HFFc6 (cell line): ENCODE measurements at regions not wholly inside any gene's neighbourhood (a gene's known extent, or its start where the extent isn't known, plus 50 kb on each side); places are given as distances from the start of the nearest gene placed in this dataset.

ENCODE experiments used
- DNase-seq: peaks from one replicate; pipeline ENCODE4 v3.0.0-alpha.2; 2018
- H3K27ac Mint-ChIP-seq: 2 replicates; pipeline ENCODE4 v1.8.0; 2020; ENCODE audit warnings: mild to moderate bottlenecking, mixed read lengths
- H3K27me3 Mint-ChIP-seq: 2 replicates; pipeline ENCODE4 v1.8.0; 2021; ENCODE audit warnings: mild to moderate bottlenecking, moderate library complexity, mixed read lengths; ENCODE audit not compliant: insufficient read depth
- H3K36me3 Mint-ChIP-seq: 2 replicates; pipeline ENCODE4 v1.8.0; 2021; ENCODE audit warnings: low read depth, mixed read lengths
- H3K4me1 Mint-ChIP-seq: 2 replicates; pipeline ENCODE4 v1.8.0; 2020; ENCODE audit warnings: low read depth, mixed read lengths
- H3K4me3 Mint-ChIP-seq: 2 replicates; pipeline ENCODE4 v1.8.0; 2020; ENCODE audit warnings: mild to moderate bottlenecking, moderate library complexity, mixed read lengths
- H3K9me3 Mint-ChIP-seq: 2 replicates; pipeline ENCODE4 v1.8.0; 2020; ENCODE audit warnings: mild to moderate bottlenecking, mixed read lengths
- TF ChIP-seq, protein P1 (sequence below): fragments of 200-600 bp; sonication (generic); IDR thresholded peaks from 2 replicates; pipeline ENCODE4 v1.5.0; 2021; ENCODE audit warnings: antibody characterized with exemption, mild to moderate bottlenecking

DNA sequence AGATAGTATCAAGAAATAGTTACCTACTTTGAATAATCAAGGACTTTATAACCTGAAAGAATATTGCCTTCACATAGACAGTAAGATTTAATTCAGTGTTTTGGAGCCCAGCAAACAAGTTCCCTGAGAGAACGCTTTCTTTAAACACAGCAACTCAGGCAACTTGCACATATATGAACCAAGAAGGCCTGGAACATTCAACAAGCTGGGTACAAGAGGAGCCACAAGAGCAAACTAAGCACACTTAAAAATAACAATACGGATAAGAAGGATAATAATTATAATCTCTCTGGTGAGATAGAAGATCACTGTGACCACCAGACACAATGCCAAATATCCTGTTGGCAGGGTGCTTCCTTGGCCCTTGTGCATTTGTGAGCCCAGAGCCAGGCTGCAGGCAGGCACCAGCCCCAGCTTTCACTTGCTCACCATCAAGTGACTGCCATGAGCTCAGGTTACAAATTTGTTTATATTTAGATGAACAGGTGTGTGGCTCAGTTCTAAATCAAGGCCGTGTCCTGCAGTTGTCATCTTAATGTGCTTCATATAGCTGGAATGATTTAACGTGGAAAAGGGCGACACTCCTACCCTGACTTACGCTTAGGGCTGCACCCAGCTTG is 446.6 kb downstream of the IRS1 start:
- Mint-ChIP-seq H3K27ac (no peak overlapping the region), H3K4me1 (peaks cover 7% of the 10 kb centered on the region), H3K36me3 (no peaks in the 10 kb centered on the region), H3K9me3 (no peaks in the 10 kb centered on the region), H3K27me3 (no peaks in the 10 kb centered on the region), H3K4me3 (no peak overlapping the region)
- no peak for DNase-seq
- TF ChIP-seq, protein P1, sequence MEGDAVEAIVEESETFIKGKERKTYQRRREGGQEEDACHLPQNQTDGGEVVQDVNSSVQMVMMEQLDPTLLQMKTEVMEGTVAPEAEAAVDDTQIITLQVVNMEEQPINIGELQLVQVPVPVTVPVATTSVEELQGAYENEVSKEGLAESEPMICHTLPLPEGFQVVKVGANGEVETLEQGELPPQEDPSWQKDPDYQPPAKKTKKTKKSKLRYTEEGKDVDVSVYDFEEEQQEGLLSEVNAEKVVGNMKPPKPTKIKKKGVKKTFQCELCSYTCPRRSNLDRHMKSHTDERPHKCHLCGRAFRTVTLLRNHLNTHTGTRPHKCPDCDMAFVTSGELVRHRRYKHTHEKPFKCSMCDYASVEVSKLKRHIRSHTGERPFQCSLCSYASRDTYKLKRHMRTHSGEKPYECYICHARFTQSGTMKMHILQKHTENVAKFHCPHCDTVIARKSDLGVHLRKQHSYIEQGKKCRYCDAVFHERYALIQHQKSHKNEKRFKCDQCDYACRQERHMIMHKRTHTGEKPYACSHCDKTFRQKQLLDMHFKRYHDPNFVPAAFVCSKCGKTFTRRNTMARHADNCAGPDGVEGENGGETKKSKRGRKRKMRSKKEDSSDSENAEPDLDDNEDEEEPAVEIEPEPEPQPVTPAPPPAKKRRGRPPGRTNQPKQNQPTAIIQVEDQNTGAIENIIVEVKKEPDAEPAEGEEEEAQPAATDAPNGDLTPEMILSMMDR = no peak

DNA sequence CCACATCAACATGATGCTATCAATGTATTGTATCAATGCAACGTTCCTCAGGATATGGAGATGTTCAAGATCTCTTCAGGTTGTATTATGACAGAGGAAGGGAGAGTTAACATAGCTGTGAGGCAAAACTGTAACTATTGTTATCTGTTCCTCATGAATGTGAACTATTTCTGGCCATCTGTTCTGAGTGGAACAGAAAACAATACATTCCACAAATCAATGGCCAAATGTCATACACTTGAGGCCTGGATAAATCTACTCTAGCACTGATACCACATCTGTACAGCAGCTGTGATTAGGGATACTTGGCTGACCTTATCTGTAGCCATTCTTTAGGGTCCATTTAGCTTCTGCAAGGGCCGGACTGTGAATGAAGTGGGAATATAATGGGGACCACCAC is 447.9 kb downstream of the IRS1 start:
- H3K27ac Mint-ChIP-seq = no peak overlapping the region
- H3K36me3 Mint-ChIP-seq = no peaks in the 10 kb centered on the region
- no peaks in the 10 kb centered on the region for H3K9me3 Mint-ChIP-seq
- DNase-seq = no peak
- peaks cover 16% of the 10 kb centered on the region for H3K4me1 Mint-ChIP-seq
- H3K4me3 Mint-ChIP-seq = no peak overlapping the region
- no peaks in the 10 kb centered on the region for H3K27me3 Mint-ChIP-seq
- TF ChIP-seq, protein P1 = no peak

DNA sequence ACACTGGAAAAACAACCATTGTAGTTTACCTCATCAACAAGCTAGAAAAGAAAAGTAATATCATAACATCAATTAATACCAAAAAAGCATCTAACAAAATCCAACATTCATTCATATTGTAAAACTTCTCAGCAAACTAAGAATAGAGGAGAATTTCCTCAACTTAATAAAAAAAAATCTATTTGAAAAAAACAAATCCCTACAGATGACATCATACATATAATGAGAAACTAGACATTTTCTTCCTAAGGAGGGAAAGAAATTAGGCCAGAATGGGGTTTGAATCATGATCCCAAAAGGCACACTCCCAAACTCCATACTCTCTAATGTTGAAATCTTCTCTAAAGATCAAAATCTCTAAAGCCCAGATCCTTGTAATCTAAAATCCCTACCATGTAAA is 460.0 kb downstream of the IRS1 start:
- DNase-seq = no peak
- Mint-ChIP-seq H3K4me3 (no peak overlapping the region), H3K27me3 (no peaks in the 10 kb centered on the region), H3K36me3 (no peaks in the 10 kb centered on the region), H3K27ac (no peak overlapping the region), H3K9me3 (no peaks in the 10 kb centered on the region), H3K4me1 (peaks cover 18% of the 10 kb centered on the region)
- TF ChIP-seq, protein P1 = no peak

DNA sequence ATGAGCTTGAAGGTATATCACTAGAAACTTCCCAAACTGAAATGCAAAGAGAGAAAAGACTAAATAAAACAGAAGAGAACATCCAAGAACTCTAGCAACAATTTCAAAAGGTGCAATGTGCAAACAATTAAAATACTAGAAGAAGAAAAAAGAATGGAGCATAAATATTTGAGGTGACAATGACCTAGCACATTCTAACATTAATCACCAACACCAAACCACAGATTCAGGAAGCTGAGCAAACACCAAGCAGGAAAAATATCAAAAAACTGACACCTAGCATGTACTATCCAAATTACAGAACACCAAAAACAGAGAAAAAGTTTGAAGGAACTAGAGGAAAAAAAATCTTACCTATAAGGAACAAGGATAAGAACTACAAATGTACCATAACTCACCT is 460.8 kb downstream of the IRS1 start:
- TF ChIP-seq, protein P1 = no peak
- Mint-ChIP-seq H3K4me1 (peaks cover 22% of the 10 kb centered on the region), H3K27me3 (no peaks in the 10 kb centered on the region), H3K4me3 (no peak overlapping the region), H3K36me3 (no peaks in the 10 kb centered on the region), H3K9me3 (no peaks in the 10 kb centered on the region), H3K27ac (no peak overlapping the region)
- DNase-seq = no peak

DNA sequence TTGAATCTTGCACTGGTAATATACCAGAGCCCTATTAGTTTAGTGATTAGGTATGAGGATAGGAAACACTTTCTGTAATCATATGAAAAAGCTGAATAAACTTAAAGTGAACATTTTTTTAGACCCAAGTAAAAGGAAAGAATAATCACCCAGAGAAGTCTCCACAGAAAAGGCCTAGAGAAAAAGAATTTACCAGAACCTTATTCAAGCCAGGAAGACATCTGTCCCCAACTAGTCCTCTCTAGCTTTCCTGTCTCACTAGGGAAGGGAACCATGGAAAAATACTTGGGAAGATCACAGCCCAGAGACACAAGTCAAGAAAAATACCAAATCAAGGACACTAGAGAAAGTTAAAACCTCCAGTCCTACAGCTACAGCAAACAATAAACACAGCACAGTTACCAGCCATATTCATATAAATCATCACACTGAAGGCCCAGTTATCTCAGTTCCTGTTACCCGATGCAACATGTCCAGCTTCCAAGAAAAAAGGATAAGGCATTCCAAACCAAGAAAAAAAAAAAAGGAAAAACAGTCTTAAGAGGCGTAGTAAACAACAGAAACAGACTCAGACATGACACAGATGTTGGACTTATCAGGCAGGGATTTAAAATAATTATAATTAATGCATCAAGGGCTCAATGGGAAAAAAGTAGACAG is 461.5 kb downstream of the IRS1 start:
- no peaks in the 10 kb centered on the region for H3K36me3 Mint-ChIP-seq
- no peak overlapping the region for H3K4me3 Mint-ChIP-seq
- DNase-seq = no peak
- no peaks in the 10 kb centered on the region for H3K27me3 Mint-ChIP-seq
- peaks cover 22% of the 10 kb centered on the region for H3K4me1 Mint-ChIP-seq
- H3K27ac Mint-ChIP-seq = no peak overlapping the region
- TF ChIP-seq, protein P1 = no peak
- H3K9me3 Mint-ChIP-seq = no peaks in the 10 kb centered on the region
